AG09319 (cell line): ENCODE measurements at regions not wholly inside any gene's neighbourhood (a gene's known extent, or its start where the extent isn't known, plus 50 kb on each side); places are given as distances from the start of the nearest gene placed in this dataset.
"Not testable (repeated sequence)": the region's sequence is repeated elsewhere in the genome, so short reads cannot be mapped to it uniquely, and the experiment has no call there.

ENCODE experiments used
- DNase-seq: peaks from one replicate; pipeline ENCODE4 v3.0.0-alpha.2; 2010; ENCODE audit warnings: low read depth; ENCODE audit errors: extremely low read depth
- TF ChIP-seq, protein P1 (sequence below): IDR thresholded peaks from 2 replicates; pipeline ENCODE4 v1.5.1; 2011; ENCODE audit warnings: low read depth, mild to moderate bottlenecking, inconsistent platforms, low read length, moderate library complexity

DNA sequence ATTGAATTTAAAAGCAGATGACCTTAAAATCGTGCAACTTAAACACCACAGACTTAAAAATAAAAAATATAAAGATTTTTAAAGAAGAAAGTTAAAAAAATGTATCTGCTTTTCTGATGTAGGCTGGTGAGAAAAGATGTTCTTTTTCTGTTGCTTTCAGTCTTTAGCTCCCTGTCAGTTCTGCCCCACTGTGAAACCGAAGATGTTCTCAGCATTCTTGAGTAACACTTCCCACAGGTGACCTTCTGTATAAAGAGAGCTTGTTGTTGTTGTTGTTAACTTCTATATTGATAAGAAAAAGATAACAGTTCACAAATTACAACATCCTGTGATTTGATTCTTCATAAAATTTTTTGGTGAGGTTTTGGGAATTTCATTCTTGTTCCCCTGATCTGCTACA, 377.9 kb upstream of the RGS6 start:
- TF ChIP-seq, protein P1, sequence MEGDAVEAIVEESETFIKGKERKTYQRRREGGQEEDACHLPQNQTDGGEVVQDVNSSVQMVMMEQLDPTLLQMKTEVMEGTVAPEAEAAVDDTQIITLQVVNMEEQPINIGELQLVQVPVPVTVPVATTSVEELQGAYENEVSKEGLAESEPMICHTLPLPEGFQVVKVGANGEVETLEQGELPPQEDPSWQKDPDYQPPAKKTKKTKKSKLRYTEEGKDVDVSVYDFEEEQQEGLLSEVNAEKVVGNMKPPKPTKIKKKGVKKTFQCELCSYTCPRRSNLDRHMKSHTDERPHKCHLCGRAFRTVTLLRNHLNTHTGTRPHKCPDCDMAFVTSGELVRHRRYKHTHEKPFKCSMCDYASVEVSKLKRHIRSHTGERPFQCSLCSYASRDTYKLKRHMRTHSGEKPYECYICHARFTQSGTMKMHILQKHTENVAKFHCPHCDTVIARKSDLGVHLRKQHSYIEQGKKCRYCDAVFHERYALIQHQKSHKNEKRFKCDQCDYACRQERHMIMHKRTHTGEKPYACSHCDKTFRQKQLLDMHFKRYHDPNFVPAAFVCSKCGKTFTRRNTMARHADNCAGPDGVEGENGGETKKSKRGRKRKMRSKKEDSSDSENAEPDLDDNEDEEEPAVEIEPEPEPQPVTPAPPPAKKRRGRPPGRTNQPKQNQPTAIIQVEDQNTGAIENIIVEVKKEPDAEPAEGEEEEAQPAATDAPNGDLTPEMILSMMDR = no peak
- no peak for DNase-seq

DNA sequence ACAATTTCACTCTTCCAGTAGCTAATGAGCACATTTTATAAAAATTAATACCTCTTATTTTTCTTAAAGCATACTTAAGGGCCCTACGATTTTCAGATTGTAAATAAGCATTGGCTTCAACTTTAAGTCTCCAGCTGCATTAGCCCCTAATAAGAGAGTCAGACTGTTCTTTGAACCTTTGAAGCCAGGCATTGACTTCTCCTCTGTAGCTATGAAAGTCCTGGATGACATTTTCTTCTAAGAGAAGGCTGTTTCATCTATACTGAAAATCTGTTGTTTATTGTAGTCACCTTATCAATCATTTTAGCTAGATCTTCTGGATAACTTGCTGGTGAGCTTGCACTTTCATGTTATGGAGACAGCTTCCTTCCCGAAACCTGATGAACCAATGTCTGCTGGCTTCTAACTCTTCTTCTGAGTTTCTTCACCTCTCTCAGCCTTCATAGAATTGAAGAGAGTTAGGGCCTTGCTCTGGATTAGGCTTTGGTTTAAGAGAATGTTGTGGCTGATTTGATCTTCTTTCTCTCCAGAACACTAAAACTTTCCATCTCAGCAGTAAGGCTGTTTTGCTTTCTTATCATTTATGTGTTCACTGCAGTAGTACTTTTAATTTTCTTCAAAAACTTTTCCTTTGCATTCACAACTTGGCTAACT, 377.1 kb upstream of the RGS6 start:
- DNase-seq = no peak
- TF ChIP-seq, protein P1 = no peak

DNA sequence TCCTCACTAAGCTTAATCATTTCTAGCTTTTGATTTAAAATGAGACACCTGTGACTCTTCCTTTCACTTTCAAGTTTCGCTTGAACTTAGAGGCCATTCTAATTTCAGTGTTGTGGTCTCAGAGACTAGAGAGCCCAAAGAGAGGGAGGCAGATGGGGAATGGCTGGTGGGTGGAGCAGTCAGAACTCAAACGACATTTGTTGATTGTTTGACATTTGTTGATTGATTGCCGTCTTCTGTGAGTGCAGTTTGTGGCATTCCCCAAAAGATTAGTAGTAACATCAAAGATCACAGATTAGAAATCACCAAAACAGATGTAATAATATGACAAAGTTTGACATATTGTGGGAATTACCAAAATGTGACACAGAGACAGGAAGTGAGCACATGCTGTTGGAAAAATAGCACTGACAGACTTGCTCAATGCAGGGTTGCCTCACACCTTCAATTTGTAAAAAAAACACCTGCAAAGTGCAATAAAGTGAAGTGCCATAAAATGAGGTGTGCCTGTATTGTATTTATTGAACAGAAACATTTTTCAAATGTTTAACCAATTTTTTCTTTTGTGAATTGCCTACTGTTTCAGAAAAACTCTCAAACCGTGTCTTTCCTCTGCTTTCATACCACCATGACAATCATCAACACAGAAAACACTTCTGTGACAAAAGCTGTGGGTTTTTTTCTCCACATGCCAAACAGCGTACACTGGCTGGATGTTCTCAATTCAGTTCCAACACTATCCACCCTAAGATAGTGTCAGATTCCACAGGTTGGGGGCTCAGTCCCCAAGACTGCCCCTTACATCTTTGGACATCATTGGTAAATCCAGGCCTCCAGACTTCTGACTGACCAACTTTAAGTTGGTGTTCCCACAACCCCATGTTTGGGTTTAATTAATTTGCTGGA, 376.3 kb upstream of the RGS6 start:
- DNase-seq = no peak
- TF ChIP-seq, protein P1 = no peak

DNA sequence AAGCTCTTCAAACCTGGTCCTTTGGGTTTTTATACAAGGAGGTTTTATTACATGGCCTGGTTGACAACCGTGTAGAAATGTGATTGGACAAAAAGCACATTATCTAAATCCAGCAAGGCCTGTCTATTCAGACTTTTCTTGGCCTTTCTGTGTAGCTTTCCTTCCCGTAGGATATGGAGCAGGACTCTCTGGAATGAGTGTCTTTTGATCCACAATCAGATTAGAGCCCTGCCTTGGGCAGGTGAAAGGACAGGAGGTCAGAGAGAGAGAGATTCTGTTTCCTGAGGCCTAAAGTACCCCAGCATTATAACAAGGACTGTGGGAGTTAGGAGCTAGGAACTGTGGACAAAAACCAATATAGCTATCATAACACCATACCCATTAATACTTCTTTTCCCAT, 375.5 kb upstream of the RGS6 start:
- TF ChIP-seq, protein P1 = no peak

DNA sequence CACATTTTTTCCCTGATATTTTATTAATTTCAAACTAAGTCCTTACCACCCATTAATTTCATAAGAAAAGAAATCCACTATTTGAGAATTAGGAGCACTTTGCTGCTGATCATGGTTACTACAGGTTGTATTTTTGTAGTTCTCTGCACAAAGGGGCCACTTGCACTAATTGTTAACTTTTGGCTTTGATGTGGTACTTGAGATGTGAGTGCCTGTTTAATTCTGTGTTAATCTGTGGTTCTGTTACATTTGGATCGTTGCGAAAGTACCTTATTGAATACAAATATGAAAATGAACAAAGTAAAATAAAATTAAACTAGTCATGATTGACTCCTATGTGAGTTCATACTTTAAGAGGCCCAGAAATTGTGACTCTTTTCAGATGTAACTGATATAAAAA, 374.9 kb upstream of the RGS6 start:
- TF ChIP-seq, protein P1 = no peak
- no peak for DNase-seq

More for the DNA sequence above, 375.5 kb upstream of the RGS6 start:
- DNase-seq = no peak

- DNase-seq = not testable (repeated sequence)
These were observed 373.3 kb upstream of the RGS6 start for GRCh38 chr14:71558943-71559342.

DNA sequence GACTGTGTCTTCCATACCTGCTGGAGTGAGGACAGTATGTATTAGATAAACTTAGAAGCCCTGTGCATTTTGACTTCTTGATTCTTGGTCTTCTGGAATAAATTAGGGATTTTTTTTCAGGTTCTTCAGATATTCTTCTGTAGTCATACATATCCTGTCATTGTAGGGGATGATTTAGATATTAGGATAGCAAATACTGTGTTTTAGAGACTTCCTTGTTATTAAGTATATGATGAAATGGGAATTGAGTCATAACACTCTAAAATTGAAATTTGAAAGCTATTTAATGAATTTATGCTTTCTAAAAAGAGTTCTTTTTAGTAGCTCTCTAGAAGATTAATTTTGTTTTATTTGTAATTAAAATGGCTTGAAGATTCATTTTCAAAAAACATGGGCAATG, 371.5 kb upstream of the RGS6 start:
- TF ChIP-seq, protein P1 = no peak
- DNase-seq = no peak
